Caco-2 (cell line): ENCODE measurements at regions not wholly inside any gene's neighbourhood (a gene's known extent, or its start where the extent isn't known, plus 50 kb on each side); places are given as distances from the start of the nearest gene placed in this dataset.
A peak's percentile ranks its signal among the peaks of the same experiment; 100 is the strongest.

ENCODE experiments used
- BruUV-seq: library from RNA; stranded (reverse); fragments of 400-500 nt; replicated peaks from 2 replicates; lab custom pipeline; 2021; lab: Mats Ljungman, UMichigan
- CTCF ChIA-PET: fragments of 300-600 bp; sonication (Branson Sonifier 250); formaldehyde crosslinking; loops from one replicate; lab custom pipeline; 2022; ENCODE audit warnings: antibody characterized with exemption; lab: Charles Lee
- POLR2A ChIA-PET: fragments of 300-600 bp; sonication (Branson Sonifier 250); formaldehyde crosslinking; loops from one replicate; lab custom pipeline; 2022; ENCODE audit warnings: antibody characterized with exemption; lab: Charles Lee
- DNase-seq, 2 experiments: peaks; one replicate each; pipeline versions ENCODE4 v3.0.0 to v3.0.0-alpha.2; 2020 to 2022
- H3K27me3 ChIP-seq: replicated peaks from 2 replicates; pipeline ENCODE4 v1.6.0; 2011; ENCODE audit warnings: low read length; ENCODE audit not compliant: control insufficient read depth, insufficient read depth
- H3K36me3 ChIP-seq: 2 replicates; pipeline ENCODE4 v1.5.1; 2011; ENCODE audit warnings: low read length; ENCODE audit not compliant: control insufficient read depth, insufficient read depth
- H3K4me1 ChIP-seq: fragments of 250-450 bp; sonication (Bioruptor Pico); 2 replicates; pipeline ENCODE4 v1.5.1; 2020; ENCODE audit warnings: mild to moderate bottlenecking
- H3K4me3 ChIP-seq: 2 replicates; pipeline ENCODE4 v1.5.1; 2011; ENCODE audit warnings: low read depth, mild to moderate bottlenecking, control low read depth, low read length
- H3K9me3 ChIP-seq: fragments of 250-450 bp; sonication (Bioruptor Pico); 2 replicates; pipeline ENCODE4 v1.5.1; 2020; ENCODE audit warnings: mild to moderate bottlenecking, moderate library complexity
- H3K27ac Mint-ChIP-seq: one replicate; pipeline ENCODE4 v1.8.0; 2022; ENCODE audit warnings: mixed read lengths; ENCODE audit not compliant: unreplicated experiment
- H3K27me3 Mint-ChIP-seq: one replicate; pipeline ENCODE4 v1.8.0; 2022; ENCODE audit warnings: mixed read lengths; ENCODE audit not compliant: insufficient read depth, unreplicated experiment
- H3K36me3 Mint-ChIP-seq: one replicate; pipeline ENCODE4 v1.8.0; 2022; ENCODE audit warnings: mild to moderate bottlenecking, mixed read lengths; ENCODE audit not compliant: insufficient read depth, unreplicated experiment
- H3K4me1 Mint-ChIP-seq: one replicate; pipeline ENCODE4 v1.8.0; 2022; ENCODE audit warnings: low read depth, mixed read lengths; ENCODE audit not compliant: unreplicated experiment
- H3K4me3 Mint-ChIP-seq: one replicate; pipeline ENCODE4 v1.8.0; 2022; ENCODE audit warnings: mild to moderate bottlenecking, moderate library complexity, mixed read lengths; ENCODE audit not compliant: unreplicated experiment
- H3K9me3 Mint-ChIP-seq: one replicate; pipeline ENCODE4 v1.8.0; 2022; ENCODE audit warnings: mixed read lengths; ENCODE audit not compliant: unreplicated experiment
- CTCF ChIP-seq, 2 experiments: fragments of 200-600 bp in 1 of 2; IDR thresholded peaks; 1 replicate in 1 of 2; 2 replicates in 1 of 2; pipeline versions ENCODE4 v1.5.1 to v1.8.0; 2011 to 2022; ENCODE audit warnings: antibody characterized with exemption in 1 of 2, control low read depth in 1 of 2, inconsistent platforms in 1 of 2, low read depth in 1 of 2, low read length in 1 of 2, mild to moderate bottlenecking in 1 of 2, moderate library complexity in 1 of 2; ENCODE audit not compliant: insufficient read depth in 1 of 2, severe bottlenecking in 1 of 2, unreplicated experiment in 1 of 2
- intact Hi-C: fragments of 100-400 bp; cut with micrococcal nuclease; formaldehyde crosslinking; loops from one replicate; pipeline ENCODE4 v1.10.0; 2022; ENCODE audit not compliant: unreplicated experiment

- no peak overlapping the region for H3K4me3 Mint-ChIP-seq
- H3K27me3 Mint-ChIP-seq = no peaks in the 10 kb centered on the region
- ChIA-PET CTCF (no interaction called here), POLR2A (no interaction called here)
- Histone ChIP-seq H3K27me3 (no peaks in the 10 kb centered on the region), H3K4me3 (no peak overlapping the region), H3K36me3 (no peaks in the 10 kb centered on the region), H3K9me3 (no peaks in the 10 kb centered on the region), H3K4me1 (no peaks in the 10 kb centered on the region)
- intact Hi-C loops = loop anchor here (5.0 to 10.0 kb wide), 2 partner anchors 101 to 994 kb away; no protein-coding TSS in a partner anchor
- H3K9me3 Mint-ChIP-seq = no peaks in the 10 kb centered on the region
- no TSS peak for BruUV-seq
- H3K36me3 Mint-ChIP-seq = no peaks in the 10 kb centered on the region
- H3K27ac Mint-ChIP-seq = no peak overlapping the region
- H3K4me1 Mint-ChIP-seq = no peaks in the 10 kb centered on the region
- TF ChIP-seq CTCF (IDR thresholded peaks at IDR 0.05; ENCODE audit: insufficient read depth in 1 of 2, low read depth in 1 of 2, low read length in 1 of 2, severe bottlenecking in 1 of 2, unreplicated experiment in 1 of 2) = no peak
- DNase-seq = no peak
Measured at GRCh38 chr5:109476292-109476691, 66.5 kb upstream of the PJA2 start.

GRCh38 chr5:109469896-109470662 is 60.3 kb upstream of the PJA2 start:
- no peak overlapping the region for H3K4me3 ChIP-seq
- H3K36me3 ChIP-seq = no peaks in the 10 kb centered on the region
- peaks cover 3% of the 10 kb centered on the region for H3K27me3 Mint-ChIP-seq
- H3K27ac Mint-ChIP-seq = no peak overlapping the region
- intact Hi-C loops = loop anchor here (2.0 to 10.0 kb wide), 4 partner anchors 95 to 827 kb away; no protein-coding TSS in a partner anchor
- ChIA-PET POLR2A (no interaction called here), CTCF (no interaction called here)
- no TSS peak for BruUV-seq
- H3K27me3 ChIP-seq = no peaks in the 10 kb centered on the region
- H3K9me3 Mint-ChIP-seq = no peaks in the 10 kb centered on the region
- TF ChIP-seq CTCF (IDR thresholded peaks at IDR 0.05; ENCODE audit: insufficient read depth in 1 of 2, low read depth in 1 of 2, low read length in 1 of 2, severe bottlenecking in 1 of 2, unreplicated experiment in 1 of 2) = no peak
- no peak overlapping the region for H3K4me3 Mint-ChIP-seq
- H3K9me3 ChIP-seq = no peaks in the 10 kb centered on the region
- DNase-seq = no peak
- H3K4me1 ChIP-seq = no peaks in the 10 kb centered on the region
- H3K36me3 Mint-ChIP-seq = no peaks in the 10 kb centered on the region
- H3K4me1 Mint-ChIP-seq = no peaks in the 10 kb centered on the region

- CTCF ChIA-PET = interaction anchor here (1.2 kb wide), 1 partner anchor 98 kb away, joined by 3 read pairs; no protein-coding TSS in a partner anchor
- Histone ChIP-seq H3K36me3 (no peaks in the 10 kb centered on the region), H3K9me3 (no peaks in the 10 kb centered on the region), H3K4me1 (no peaks in the 10 kb centered on the region), H3K4me3 (no peak overlapping the region), H3K27me3 (no peaks in the 10 kb centered on the region)
- H3K27ac Mint-ChIP-seq = no peak overlapping the region
- BruUV-seq = no TSS peak
- no peaks in the 10 kb centered on the region for H3K4me1 Mint-ChIP-seq
- H3K4me3 Mint-ChIP-seq = no peak overlapping the region
- peaks cover 3% of the 10 kb centered on the region for H3K27me3 Mint-ChIP-seq
- TF ChIP-seq CTCF (IDR thresholded peaks at IDR 0.05; ENCODE audit: insufficient read depth in 1 of 2, low read depth in 1 of 2, low read length in 1 of 2, severe bottlenecking in 1 of 2, unreplicated experiment in 1 of 2) = peak; percentile 66 to 78
- intact Hi-C loops = loop anchor here (1.0 to 5.0 kb wide), 4 partner anchors 59 to 826 kb away; no protein-coding TSS in a partner anchor
- no peaks in the 10 kb centered on the region for H3K9me3 Mint-ChIP-seq
- DNase-seq = peak; percentile 77 to 87
- no peaks in the 10 kb centered on the region for H3K36me3 Mint-ChIP-seq
- POLR2A ChIA-PET = no interaction called here
Measured at GRCh38 chr5:109468737-109469420, 59.1 kb upstream of the PJA2 start.
